ENCODE measurements at regions not wholly inside any gene's neighbourhood (a gene's known extent, or its start where the extent isn't known, plus 50 kb on each side); places are given as distances from the start of the nearest gene placed in this dataset.

DNA sequence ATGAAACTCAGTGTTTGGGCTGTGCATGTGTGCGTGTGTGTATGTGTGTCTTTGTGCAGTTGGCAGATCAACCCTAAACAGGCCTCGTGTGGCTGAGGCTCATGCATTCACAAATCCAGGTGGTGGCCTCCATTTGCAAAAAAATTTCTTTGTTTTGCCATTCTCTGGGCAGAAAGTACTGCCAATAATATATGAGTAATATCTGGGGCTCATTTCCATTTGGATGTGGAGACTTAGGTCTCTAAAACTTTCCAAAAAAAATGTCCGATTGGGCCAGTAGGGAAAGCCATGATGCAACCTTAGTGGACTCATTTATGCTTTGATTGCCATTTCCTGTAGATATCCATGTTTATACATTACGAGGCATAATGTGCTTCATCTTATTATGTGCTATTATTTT lies 77.9 kb upstream of the RPS23 start:
- TF ChIP-seq, protein P1, sequence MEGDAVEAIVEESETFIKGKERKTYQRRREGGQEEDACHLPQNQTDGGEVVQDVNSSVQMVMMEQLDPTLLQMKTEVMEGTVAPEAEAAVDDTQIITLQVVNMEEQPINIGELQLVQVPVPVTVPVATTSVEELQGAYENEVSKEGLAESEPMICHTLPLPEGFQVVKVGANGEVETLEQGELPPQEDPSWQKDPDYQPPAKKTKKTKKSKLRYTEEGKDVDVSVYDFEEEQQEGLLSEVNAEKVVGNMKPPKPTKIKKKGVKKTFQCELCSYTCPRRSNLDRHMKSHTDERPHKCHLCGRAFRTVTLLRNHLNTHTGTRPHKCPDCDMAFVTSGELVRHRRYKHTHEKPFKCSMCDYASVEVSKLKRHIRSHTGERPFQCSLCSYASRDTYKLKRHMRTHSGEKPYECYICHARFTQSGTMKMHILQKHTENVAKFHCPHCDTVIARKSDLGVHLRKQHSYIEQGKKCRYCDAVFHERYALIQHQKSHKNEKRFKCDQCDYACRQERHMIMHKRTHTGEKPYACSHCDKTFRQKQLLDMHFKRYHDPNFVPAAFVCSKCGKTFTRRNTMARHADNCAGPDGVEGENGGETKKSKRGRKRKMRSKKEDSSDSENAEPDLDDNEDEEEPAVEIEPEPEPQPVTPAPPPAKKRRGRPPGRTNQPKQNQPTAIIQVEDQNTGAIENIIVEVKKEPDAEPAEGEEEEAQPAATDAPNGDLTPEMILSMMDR (IDR thresholded peaks at IDR 0.05), result no peak
- TF ChIP-seq EP300 (IDR thresholded peaks at IDR 0.05; ENCODE audit: low read depth) (no peak), POLR2AphosphoS5 (IDR thresholded peaks at IDR 0.05) (no peak), POLR2A (IDR thresholded peaks at IDR 0.05) (no peak)

Measured in transverse colon (tissue), 4 donors.